ENCODE measurements at regions not wholly inside any gene's neighbourhood (a gene's known extent, or its start where the extent isn't known, plus 50 kb on each side); places are given as distances from the start of the nearest gene placed in this dataset.

DNA sequence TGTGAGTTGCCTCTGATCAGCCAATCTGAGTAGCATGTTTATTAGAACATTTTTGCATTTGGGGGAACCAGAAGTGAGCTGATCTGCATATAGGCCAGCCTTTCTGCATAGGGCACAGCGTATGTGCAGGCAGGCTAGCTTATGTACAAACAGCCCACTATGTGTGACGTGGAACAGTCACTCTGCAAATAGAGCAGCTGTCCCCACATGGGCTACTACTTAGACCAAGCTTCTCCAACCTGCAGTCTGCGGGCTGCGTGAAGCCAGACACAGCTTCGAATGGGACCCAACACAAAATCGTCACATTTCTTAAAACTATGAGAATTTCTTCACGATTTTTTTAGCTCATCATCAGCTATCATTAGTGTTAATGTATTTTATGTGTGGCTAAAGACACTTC is 134.1 kb upstream of the FAM20C start:
- no peak for TF ChIP-seq POLR2A (IDR thresholded peaks at IDR 0.05)
- TF ChIP-seq, protein P1, sequence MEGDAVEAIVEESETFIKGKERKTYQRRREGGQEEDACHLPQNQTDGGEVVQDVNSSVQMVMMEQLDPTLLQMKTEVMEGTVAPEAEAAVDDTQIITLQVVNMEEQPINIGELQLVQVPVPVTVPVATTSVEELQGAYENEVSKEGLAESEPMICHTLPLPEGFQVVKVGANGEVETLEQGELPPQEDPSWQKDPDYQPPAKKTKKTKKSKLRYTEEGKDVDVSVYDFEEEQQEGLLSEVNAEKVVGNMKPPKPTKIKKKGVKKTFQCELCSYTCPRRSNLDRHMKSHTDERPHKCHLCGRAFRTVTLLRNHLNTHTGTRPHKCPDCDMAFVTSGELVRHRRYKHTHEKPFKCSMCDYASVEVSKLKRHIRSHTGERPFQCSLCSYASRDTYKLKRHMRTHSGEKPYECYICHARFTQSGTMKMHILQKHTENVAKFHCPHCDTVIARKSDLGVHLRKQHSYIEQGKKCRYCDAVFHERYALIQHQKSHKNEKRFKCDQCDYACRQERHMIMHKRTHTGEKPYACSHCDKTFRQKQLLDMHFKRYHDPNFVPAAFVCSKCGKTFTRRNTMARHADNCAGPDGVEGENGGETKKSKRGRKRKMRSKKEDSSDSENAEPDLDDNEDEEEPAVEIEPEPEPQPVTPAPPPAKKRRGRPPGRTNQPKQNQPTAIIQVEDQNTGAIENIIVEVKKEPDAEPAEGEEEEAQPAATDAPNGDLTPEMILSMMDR (IDR thresholded peaks at IDR 0.05), result no peak
